Erythroblast (primary cell): ENCODE measurements at regions not wholly inside any gene's neighbourhood (a gene's known extent, or its start where the extent isn't known, plus 50 kb on each side); places are given as distances from the start of the nearest gene placed in this dataset.

Experiments
- GATA1 ChIP-seq: IDR thresholded peaks from 2 replicates; pipeline ENCODE4 v1.6.1; 2011; ENCODE audit warnings: low read depth, mild to moderate bottlenecking, control low read depth, low read length, moderate library complexity
- POLR2A ChIP-seq: IDR thresholded peaks from 2 replicates; pipeline ENCODE4 v1.6.1; 2011; ENCODE audit warnings: mild to moderate bottlenecking, low read length

GRCh38 chrX:44433556-44433955 lies 90.1 kb upstream of the EFHC2 start:
- TF ChIP-seq POLR2A (no peak), GATA1 (no peak)
